Loucy (cell line): ENCODE measurements at regions not wholly inside any gene's neighbourhood (a gene's known extent, or its start where the extent isn't known, plus 50 kb on each side); places are given as distances from the start of the nearest gene placed in this dataset.

Experiments
- H2AFZ ChIP-seq: fragments of 200-600 bp; sonication (generic); 2 replicates; pipeline ENCODE4 v1.6.0; 2016; ENCODE audit warnings: antibody characterized with exemption, mild to moderate bottlenecking, low read length, moderate library complexity
- H3F3A ChIP-seq: fragments of 200-600 bp; 2 replicates; pipeline ENCODE4 v1.6.0; 2016; ENCODE audit warnings: antibody characterized with exemption, low read depth, mild to moderate bottlenecking
- H3K27me3 ChIP-seq: fragments of 200-600 bp; sonication (generic); 2 replicates; pipeline ENCODE4 v1.6.1; 2014; ENCODE audit warnings: low read length, mild to moderate bottlenecking; ENCODE audit not compliant: insufficient read depth, poor library complexity, severe bottlenecking
- H3K36me3 ChIP-seq: fragments of 200-600 bp; sonication (generic); 2 replicates; pipeline ENCODE4 v1.6.1; 2016; ENCODE audit warnings: low read length; ENCODE audit not compliant: insufficient read depth
- H3K4me1 ChIP-seq: fragments of 200-600 bp; sonication (generic); 2 replicates; pipeline ENCODE4 v1.5.1; 2014; ENCODE audit warnings: low read length, mild to moderate bottlenecking; ENCODE audit not compliant: insufficient read depth, poor library complexity, severe bottlenecking
- H3K4me2 ChIP-seq: fragments of 200-600 bp; sonication (generic); 2 replicates; pipeline ENCODE4 v1.6.0; 2014; ENCODE audit warnings: antibody characterized with exemption, low read length, low read depth, mild to moderate bottlenecking; ENCODE audit not compliant: poor library complexity, severe bottlenecking
- H3K4me3 ChIP-seq: fragments of 200-600 bp; sonication (generic); 2 replicates; pipeline ENCODE4 v1.5.1; 2014; ENCODE audit warnings: low read length, mild to moderate bottlenecking, mixed read lengths; ENCODE audit not compliant: poor library complexity, severe bottlenecking
- H3K79me2 ChIP-seq: fragments of 200-600 bp; sonication (generic); 2 replicates; pipeline ENCODE4 v1.6.1; 2014; ENCODE audit warnings: low read length; ENCODE audit not compliant: insufficient read depth
- H3K9ac ChIP-seq: fragments of 200-600 bp; sonication (generic); 2 replicates; pipeline ENCODE4 v1.6.0; 2014; ENCODE audit warnings: mild to moderate bottlenecking, low read depth, low read length, moderate library complexity; ENCODE audit not compliant: poor library complexity, severe bottlenecking
- H3K9me2 ChIP-seq: fragments of 200-600 bp; sonication (generic); replicated peaks from 2 replicates; pipeline ENCODE4 v1.6.1; 2016; ENCODE audit warnings: low read depth, low read length, mixed read lengths
- H3K9me3 ChIP-seq: fragments of 200-600 bp; sonication (generic); 2 replicates; pipeline ENCODE4 v1.6.1; 2014; ENCODE audit warnings: mild to moderate bottlenecking, antibody characterized with exemption, low read length, low read depth; ENCODE audit not compliant: insufficient read depth
- H4K20me1 ChIP-seq: fragments of 200-600 bp; sonication (generic); 2 replicates; pipeline ENCODE4 v1.6.0; 2014; ENCODE audit warnings: antibody characterized with exemption, low read length, mild to moderate bottlenecking; ENCODE audit not compliant: insufficient read depth, poor library complexity, severe bottlenecking
- EZH2phosphoT487 ChIP-seq: fragments of 200-600 bp; IDR thresholded peaks from 2 replicates; pipeline ENCODE4 v1.6.1; 2018; ENCODE audit warnings: antibody characterized with exemption, mild to moderate bottlenecking, moderate library complexity, borderline replicate concordance
- TF ChIP-seq, protein P1 (sequence below): fragments of 200-600 bp; sonication (generic); conservative IDR thresholded peaks from 2 replicates; pipeline ENCODE4 v1.5.1; 2014; ENCODE audit warnings: mild to moderate bottlenecking, antibody characterized with exemption, low read length

- TF ChIP-seq, protein P1, sequence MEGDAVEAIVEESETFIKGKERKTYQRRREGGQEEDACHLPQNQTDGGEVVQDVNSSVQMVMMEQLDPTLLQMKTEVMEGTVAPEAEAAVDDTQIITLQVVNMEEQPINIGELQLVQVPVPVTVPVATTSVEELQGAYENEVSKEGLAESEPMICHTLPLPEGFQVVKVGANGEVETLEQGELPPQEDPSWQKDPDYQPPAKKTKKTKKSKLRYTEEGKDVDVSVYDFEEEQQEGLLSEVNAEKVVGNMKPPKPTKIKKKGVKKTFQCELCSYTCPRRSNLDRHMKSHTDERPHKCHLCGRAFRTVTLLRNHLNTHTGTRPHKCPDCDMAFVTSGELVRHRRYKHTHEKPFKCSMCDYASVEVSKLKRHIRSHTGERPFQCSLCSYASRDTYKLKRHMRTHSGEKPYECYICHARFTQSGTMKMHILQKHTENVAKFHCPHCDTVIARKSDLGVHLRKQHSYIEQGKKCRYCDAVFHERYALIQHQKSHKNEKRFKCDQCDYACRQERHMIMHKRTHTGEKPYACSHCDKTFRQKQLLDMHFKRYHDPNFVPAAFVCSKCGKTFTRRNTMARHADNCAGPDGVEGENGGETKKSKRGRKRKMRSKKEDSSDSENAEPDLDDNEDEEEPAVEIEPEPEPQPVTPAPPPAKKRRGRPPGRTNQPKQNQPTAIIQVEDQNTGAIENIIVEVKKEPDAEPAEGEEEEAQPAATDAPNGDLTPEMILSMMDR = no peak
- no peak for TF ChIP-seq EZH2phosphoT487
- no peak overlapping the region for H3K9ac ChIP-seq
Measured at GRCh38 chr4:126986005-126986404, 646.8 kb upstream of the INTU start.

GRCh38 chr4:126986828-126987227 lies 645.9 kb upstream of the INTU start:
- no peak for TF ChIP-seq EZH2phosphoT487
- no peaks in the 10 kb centered on the region for H3K79me2 ChIP-seq
- H3K9me2 ChIP-seq = no peaks in the 10 kb centered on the region; the same call in 1 of the 2 replicates
- H4K20me1 ChIP-seq = no peaks in the 10 kb centered on the region
- no peak overlapping the region for H3K4me3 ChIP-seq
- no peaks in the 10 kb centered on the region for H3K9me3 ChIP-seq
- H3K36me3 ChIP-seq = no peaks in the 10 kb centered on the region
- H3F3A ChIP-seq = no peaks in the 10 kb centered on the region
- H3K9ac ChIP-seq = no peak overlapping the region
- H3K4me1 ChIP-seq = no peaks in the 10 kb centered on the region
- no peaks in the 10 kb centered on the region for H3K27me3 ChIP-seq
- no peak overlapping the region for H3K4me2 ChIP-seq
- no peak overlapping the region for H2AFZ ChIP-seq

More at GRCh38 chr4:126986005-126986404, 646.8 kb upstream of the INTU start:
- H3K4me2 ChIP-seq = no peak overlapping the region
- no peaks in the 10 kb centered on the region for H3K27me3 ChIP-seq
- no peaks in the 10 kb centered on the region for H3F3A ChIP-seq
- H3K4me3 ChIP-seq = no peak overlapping the region
- H4K20me1 ChIP-seq = no peaks in the 10 kb centered on the region
- no peak overlapping the region for H2AFZ ChIP-seq
- H3K36me3 ChIP-seq = no peaks in the 10 kb centered on the region
- H3K9me2 ChIP-seq = no peaks in the 10 kb centered on the region; the same call in 1 of the 2 replicates
- H3K79me2 ChIP-seq = no peaks in the 10 kb centered on the region
- H3K9me3 ChIP-seq = no peaks in the 10 kb centered on the region
- no peaks in the 10 kb centered on the region for H3K4me1 ChIP-seq

DNA sequence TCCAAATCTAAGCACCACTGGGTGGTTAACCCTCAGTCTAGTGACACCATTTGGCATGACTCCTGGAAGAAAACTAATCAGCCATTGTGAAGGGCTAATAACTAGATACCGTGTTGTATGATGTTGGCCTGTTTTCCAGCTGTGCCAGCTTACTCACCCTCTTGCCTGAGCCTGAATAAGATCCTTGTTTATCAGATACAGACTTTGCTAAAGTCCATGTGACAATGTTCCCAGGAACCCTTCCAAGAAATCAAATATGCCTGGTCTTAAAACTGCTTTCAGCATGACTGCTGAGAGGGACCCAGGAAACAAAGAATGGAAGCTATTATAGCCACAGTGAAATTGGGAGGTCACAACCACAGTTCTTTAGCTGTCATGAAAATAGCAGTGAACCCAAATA lies 640.8 kb upstream of the INTU start:
- H3K79me2 ChIP-seq = no peaks in the 10 kb centered on the region
- no peaks in the 10 kb centered on the region for H3K4me1 ChIP-seq
- H3K4me2 ChIP-seq = no peak overlapping the region
- H3K9ac ChIP-seq = no peak overlapping the region
- no peak for TF ChIP-seq EZH2phosphoT487
- TF ChIP-seq, protein P1 = no peak
- H3K36me3 ChIP-seq = no peaks in the 10 kb centered on the region
- no peaks in the 10 kb centered on the region for H4K20me1 ChIP-seq
- H3K4me3 ChIP-seq = no peak overlapping the region
- H3K27me3 ChIP-seq = no peaks in the 10 kb centered on the region
- no peak overlapping the region for H2AFZ ChIP-seq
- no peaks in the 10 kb centered on the region for H3K9me2 ChIP-seq
- H3F3A ChIP-seq = no peaks in the 10 kb centered on the region
- no peaks in the 10 kb centered on the region for H3K9me3 ChIP-seq

GRCh38 chr4:126992910-126993309 lies 639.8 kb upstream of the INTU start:
- H3K4me2 ChIP-seq = no peak overlapping the region
- no peaks in the 10 kb centered on the region for H3K9me3 ChIP-seq
- H3K36me3 ChIP-seq = no peaks in the 10 kb centered on the region
- H4K20me1 ChIP-seq = no peaks in the 10 kb centered on the region
- TF ChIP-seq, protein P1 = no peak
- TF ChIP-seq EZH2phosphoT487 = no peak
- H3K79me2 ChIP-seq = no peaks in the 10 kb centered on the region
- no peak overlapping the region for H2AFZ ChIP-seq
- H3K4me3 ChIP-seq = no peak overlapping the region
- no peaks in the 10 kb centered on the region for H3K4me1 ChIP-seq
- H3K9ac ChIP-seq = no peak overlapping the region
- H3K9me2 ChIP-seq = no peaks in the 10 kb centered on the region
- no peaks in the 10 kb centered on the region for H3F3A ChIP-seq
- H3K27me3 ChIP-seq = no peaks in the 10 kb centered on the region
